Suprapubic skin (tissue), 4 donors: ENCODE measurements at regions not wholly inside any gene's neighbourhood (a gene's known extent, or its start where the extent isn't known, plus 50 kb on each side); places are given as distances from the start of the nearest gene placed in this dataset.

Experiments used
- CTCF ChIP-seq, 2 donors: fragments of 200-600 bp in 1 of 2; fragments of 450-650 bp in 1 of 2; sonication (generic) in 1 of 2; IDR thresholded peaks; one replicate each; pipeline ENCODE4 v1.5.1; 2016 to 2019; ENCODE audit warnings: antibody characterized with exemption in 2 of 2, mild to moderate bottlenecking in 1 of 2, moderate library complexity in 1 of 2
- POLR2A ChIP-seq, 2 donors: fragments of 450-650 bp; IDR thresholded peaks; one replicate each; pipeline ENCODE4 v1.6.1; 2017; ENCODE audit warnings: antibody characterized with exemption in 2 of 2, mild to moderate bottlenecking in 2 of 2, moderate library complexity in 2 of 2
- POLR2AphosphoS5 ChIP-seq, 3 donors: sonication (generic); formaldehyde crosslinking; IDR thresholded peaks; one replicate each; pipeline ENCODE4 v1.6.1; 2017; ENCODE audit warnings: antibody characterized with exemption in 3 of 3

GRCh38 chr5:23448627-23449026 is 58.8 kb upstream of the PRDM9 start:
- TF ChIP-seq CTCF (IDR thresholded peaks at IDR 0.05) = no peak
- TF ChIP-seq POLR2AphosphoS5 (IDR thresholded peaks at IDR 0.05) = no peak
- TF ChIP-seq POLR2A (IDR thresholded peaks at IDR 0.05) = no peak
